SK-N-SH (cell line): ENCODE measurements at regions not wholly inside any gene's neighbourhood (a gene's known extent, or its start where the extent isn't known, plus 50 kb on each side); places are given as distances from the start of the nearest gene placed in this dataset.
"Not testable (repeated sequence)": the region's sequence is repeated elsewhere in the genome, so short reads cannot be mapped to it uniquely, and the experiment has no call there.

Experiments used
- CTCF ChIA-PET: fragments of 300-600, 350-600 bp; formaldehyde crosslinking; extraction: SDS; loops from one replicate; lab custom pipeline; 2021; lab: Yijun Ruan, JAX
- POLR2A ChIA-PET: fragments of 350-600 bp; sonication (Branson Sonifier 250); formaldehyde crosslinking; extraction: SDS; loops from one replicate; lab custom pipeline; 2020; ENCODE audit warnings: antibody characterized with exemption, inconsistent platforms; lab: Yijun Ruan, JAX
- DNase-seq: peaks from one replicate; pipeline ENCODE4 v3.0.0; 2012
- H2AFZ ChIP-seq: fragments of 200-600 bp; sonication (generic); 2 replicates; pipeline ENCODE4 v1.8.1; 2016; ENCODE audit warnings: antibody characterized with exemption, mild to moderate bottlenecking, low read depth
- H3F3A ChIP-seq: fragments of 200-600 bp; sonication (generic); replicated peaks from 2 replicates; pipeline ENCODE3; 2016; ENCODE audit warnings: antibody characterized with exemption, mild to moderate bottlenecking; ENCODE audit not compliant: insufficient read depth
- H3K27ac ChIP-seq, 2 experiments: fragments of 200-500 bp in 1 of 2; fragments of 200-600 bp in 1 of 2; sonication (Bioruptor generic) in 1 of 2; sonication (generic), shearing (Covaris generic) in 1 of 2; 2 replicates each; pipeline versions ENCODE4 v1.5.1 to v1.6.1; 2014 to 2016; ENCODE audit warnings: low read depth in 2 of 2, inconsistent platforms in 1 of 2, low read length in 1 of 2, mild to moderate bottlenecking in 1 of 2, mixed read lengths in 1 of 2
- H3K27me3 ChIP-seq: fragments of 200-600 bp; sonication (generic), shearing (Covaris generic); 2 replicates; pipeline ENCODE4 v1.6.1; 2016; ENCODE audit warnings: mixed run types; ENCODE audit not compliant: insufficient read depth
- H3K36me3 ChIP-seq, 2 experiments: fragments of 200-500 bp in 1 of 2; fragments of 200-600 bp in 1 of 2; sonication (Bioruptor generic) in 1 of 2; sonication (generic) in 1 of 2; replicated peaks in 1 of 2; 2 replicates each; pipeline versions ENCODE3 to v1.5.1; 2014 to 2016; ENCODE audit warnings: low read length in 1 of 2, mild to moderate bottlenecking in 1 of 2; ENCODE audit not compliant: insufficient read depth in 2 of 2, control insufficient read depth in 1 of 2
- H3K4me1 ChIP-seq, 2 experiments: fragments of 200-500 bp in 1 of 2; fragments of 200-600 bp in 1 of 2; sonication (Bioruptor generic) in 1 of 2; sonication (generic), shearing (Covaris generic) in 1 of 2; 2 replicates each; pipeline versions ENCODE4 v1.5.1 to v1.6.1; 2014 to 2016; ENCODE audit warnings: low read depth in 1 of 2, low read length in 1 of 2, mixed run types in 1 of 2; ENCODE audit not compliant: insufficient read depth in 2 of 2, control insufficient read depth in 1 of 2
- H3K4me2 ChIP-seq: fragments of 200-600 bp; sonication (generic), shearing (Covaris generic); 2 replicates; pipeline ENCODE4 v1.6.1; 2017; ENCODE audit warnings: mixed run types
- H3K4me3 ChIP-seq, 2 experiments: fragments of 200-500 bp in 1 of 2; fragments of 200-600 bp in 1 of 2; sonication (Bioruptor generic) in 1 of 2; sonication (generic), shearing (Covaris generic) in 1 of 2; 2 replicates each; pipeline versions ENCODE4 v1.5.1 to v1.8.1; 2014 to 2016; ENCODE audit warnings: low read depth in 2 of 2, inconsistent platforms in 1 of 2, low read length in 1 of 2, mild to moderate bottlenecking in 1 of 2, mixed read lengths in 1 of 2, moderate library complexity in 1 of 2
- H3K79me2 ChIP-seq: fragments of 200-600 bp; sonication (generic); 2 replicates; pipeline ENCODE4 v1.8.1; 2017; ENCODE audit warnings: mild to moderate bottlenecking; ENCODE audit not compliant: insufficient read depth
- H3K9ac ChIP-seq: fragments of 200-600 bp; sonication (generic); 2 replicates; pipeline ENCODE4 v1.6.1; 2017; ENCODE audit warnings: mixed run types
- H3K9me2 ChIP-seq: fragments of 200-600 bp; sonication (generic); 2 replicates; pipeline ENCODE4 v1.6.1; 2017; ENCODE audit warnings: mixed run types
- H3K9me3 ChIP-seq: fragments of 200-600 bp; sonication (generic); 2 replicates; pipeline ENCODE4 v1.6.1; 2017; ENCODE audit warnings: mixed run types, mild to moderate bottlenecking, moderate library complexity
- H4K20me1 ChIP-seq: fragments of 200-600 bp; sonication (generic); 2 replicates; pipeline ENCODE4 v1.6.1; 2017; ENCODE audit warnings: mild to moderate bottlenecking, mixed run types; ENCODE audit not compliant: insufficient read depth
- CHD2 ChIP-seq: fragments of 150-350 bp; IDR thresholded peaks from 2 replicates; pipeline ENCODE4 v1.6.1; 2018; ENCODE audit warnings: low read length; ENCODE audit not compliant: partially characterized antibody
- ELF1 ChIP-seq: IDR thresholded peaks from 2 replicates; pipeline ENCODE4 v1.4.0; 2012
- EP300 ChIP-seq, 2 experiments: IDR thresholded peaks; 2 replicates each; pipeline versions ENCODE4 v1.4.0 to v1.6.1; 2012; ENCODE audit warnings: borderline replicate concordance in 1 of 2, low read depth in 1 of 2, low read length in 1 of 2
- GABPA ChIP-seq: IDR thresholded peaks from 2 replicates; pipeline ENCODE4 v1.4.0; 2012; ENCODE audit warnings: low read depth, mild to moderate bottlenecking
- JUND ChIP-seq: IDR thresholded peaks from 2 replicates; pipeline ENCODE4 v1.4.0; 2012
- MXI1 ChIP-seq: IDR thresholded peaks from 2 replicates; pipeline ENCODE4 v1.6.1; 2012; ENCODE audit warnings: mild to moderate bottlenecking, low read depth, low read length, improper control_type of control experiment
- NFIC ChIP-seq: IDR thresholded peaks from 2 replicates; pipeline ENCODE4 v1.4.0; 2012; ENCODE audit warnings: borderline replicate concordance
- NRF1 ChIP-seq: IDR thresholded peaks from 2 replicates; pipeline ENCODE4 v1.6.1; 2012; ENCODE audit warnings: low read depth, mild to moderate bottlenecking, low read length
- RAD21 ChIP-seq: IDR thresholded peaks from 2 replicates; pipeline ENCODE4 v1.6.1; 2012; ENCODE audit warnings: mild to moderate bottlenecking, low read length
- REST ChIP-seq: IDR thresholded peaks from 2 replicates; pipeline ENCODE4 v1.6.1; 2012; ENCODE audit warnings: mild to moderate bottlenecking, low read depth, low read length, moderate library complexity
- RXRA ChIP-seq: IDR thresholded peaks from 2 replicates; pipeline ENCODE4 v1.4.0; 2012; ENCODE audit warnings: low read depth, mild to moderate bottlenecking, borderline replicate concordance
- SIN3A ChIP-seq: IDR thresholded peaks from 2 replicates; pipeline ENCODE4 v1.6.1; 2012; ENCODE audit warnings: low read depth, mild to moderate bottlenecking, low read length, moderate library complexity, borderline replicate concordance
- TEAD4 ChIP-seq: IDR thresholded peaks from 2 replicates; pipeline ENCODE4 v1.4.0; 2012; ENCODE audit warnings: mild to moderate bottlenecking, borderline replicate concordance; ENCODE audit not compliant: insufficient read depth
- USF1 ChIP-seq: IDR thresholded peaks from 2 replicates; pipeline ENCODE4 v1.4.0; 2012; ENCODE audit warnings: low read depth, borderline replicate concordance
- USF2 ChIP-seq: fragments of 150-350 bp; IDR thresholded peaks from 2 replicates; pipeline ENCODE4 v1.6.1; 2017; ENCODE audit warnings: antibody characterized with exemption, low read length, low read depth, borderline replicate concordance
- YY1 ChIP-seq: IDR thresholded peaks from 2 replicates; pipeline ENCODE4 v1.4.0; 2012; ENCODE audit warnings: low read depth, mild to moderate bottlenecking
- WGBS: methylation state at CpG from one replicate; pipeline ENCODE4 v1.1.6; 2017; ENCODE audit warnings: low lambda C conversion rate; 5-methylcytosine and 5-hydroxymethylcytosine counted together

- Histone ChIP-seq H4K20me1 (no peaks in the 10 kb centered on the region), H3K9me3 (no peaks in the 10 kb centered on the region), H3K4me2 (no peak overlapping the region), H3K36me3 (no peaks in the 10 kb centered on the region), H3K27me3 (no peaks in the 10 kb centered on the region), H3K9ac (no peak overlapping the region), H2AFZ (no peak overlapping the region), H3F3A (no peaks in the 10 kb centered on the region), H3K4me3 (no peak overlapping the region), H3K79me2 (no peaks in the 10 kb centered on the region), H3K27ac (no peak overlapping the region), H3K9me2 (no peaks in the 10 kb centered on the region), H3K4me1 (no peaks in the 10 kb centered on the region; a peak in 1 of 4 replicates)
- ChIA-PET POLR2A (no interaction called here), CTCF (no interaction called here)
- WGBS: 92% methylated on average over 4 of the region's 4 CpGs
- no peak for TF ChIP-seq ELF1
- TF ChIP-seq NFIC: no peak
- TF ChIP-seq YY1: no peak
- no peak for TF ChIP-seq USF1
- no peak for DNase-seq
These were observed 629.3 kb upstream of the NRP1 start for GRCh38 chr10:33963729-33964128.

GRCh38 chr10:33956322-33956721 lies 621.9 kb upstream of the NRP1 start:
- H3K4me1 ChIP-seq, H3K9ac ChIP-seq, H3K79me2 ChIP-seq, H3K4me2 ChIP-seq, DNase-seq, H4K20me1 ChIP-seq, H3K9me3 ChIP-seq, H3F3A ChIP-seq, POLR2A ChIA-PET, H2AFZ ChIP-seq, CTCF ChIA-PET, H3K27me3 ChIP-seq, H3K36me3 ChIP-seq, H3K9me2 ChIP-seq, H3K4me3 ChIP-seq, H3K27ac ChIP-seq: not testable (repeated sequence)
- 50% methylated on average over 4 of the region's 4 CpGs for WGBS

GRCh38 chr10:33955676-33956075 lies 621.2 kb upstream of the NRP1 start:
- H3F3A ChIP-seq: no peaks in the 10 kb centered on the region
- no peak for DNase-seq
- no peaks in the 10 kb centered on the region for H3K36me3 ChIP-seq
- CTCF ChIA-PET: no interaction called here
- H3K9ac ChIP-seq: no peak overlapping the region
- POLR2A ChIA-PET: no interaction called here
- H3K4me1 ChIP-seq: no peaks in the 10 kb centered on the region
- no peaks in the 10 kb centered on the region for H3K79me2 ChIP-seq
- H3K9me3 ChIP-seq: no peaks in the 10 kb centered on the region
- no peaks in the 10 kb centered on the region for H4K20me1 ChIP-seq
- H3K27me3 ChIP-seq: no peaks in the 10 kb centered on the region
- H3K27ac ChIP-seq: no peak overlapping the region
- H2AFZ ChIP-seq: no peak overlapping the region
- TF ChIP-seq SIN3A: no peak
- no peak for TF ChIP-seq RXRA
- TF ChIP-seq REST: no peak
- no peak for TF ChIP-seq EP300 (IDR thresholded peaks at IDR 0.05; ENCODE audit: borderline replicate concordance in 1 of 2, low read depth in 1 of 2, low read length in 1 of 2)
- no peak for TF ChIP-seq CHD2
- no peak for TF ChIP-seq NFIC
- TF ChIP-seq TEAD4: no peak
- no peak for TF ChIP-seq MXI1
- no peak for TF ChIP-seq RAD21
- TF ChIP-seq USF1: no peak
- TF ChIP-seq USF2: no peak
- no peak for TF ChIP-seq ELF1
- no peak for TF ChIP-seq JUND
- no peak for TF ChIP-seq GABPA
- TF ChIP-seq NRF1: no peak
- H3K4me2 ChIP-seq: no peak overlapping the region
- WGBS: 89% methylated on average over 1 of the region's 1 CpG
- no peak overlapping the region for H3K4me3 ChIP-seq
- no peaks in the 10 kb centered on the region for H3K9me2 ChIP-seq
